ENCODE measurements at regions not wholly inside any gene's neighbourhood (a gene's known extent, or its start where the extent isn't known, plus 50 kb on each side); places are given as distances from the start of the nearest gene placed in this dataset.

DNA sequence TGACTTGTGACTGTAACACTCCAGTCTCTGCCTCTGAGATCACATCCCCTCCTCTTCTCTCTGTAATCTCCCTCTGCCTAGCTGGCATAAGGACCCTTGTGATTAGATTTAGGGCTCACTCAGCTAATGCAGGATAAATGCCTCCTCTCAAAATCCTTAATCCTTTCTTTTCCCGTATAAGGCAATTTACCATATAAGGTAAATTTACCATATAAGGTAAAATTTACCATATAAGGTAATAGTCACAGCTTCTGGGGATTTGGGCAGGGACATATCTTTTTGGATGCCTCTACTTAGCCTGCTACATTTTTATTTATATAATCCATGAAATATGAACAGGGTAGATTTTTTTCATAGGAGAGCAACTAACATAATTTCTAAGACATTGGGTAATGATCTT is 318.0 kb upstream of the PUM3 start:
- intact Hi-C loops (cut with DNase I) = no loop called here
- DNase-seq (ENCODE audit: missing footprints) (no peak), ATAC-seq (no peak)

DNA sequence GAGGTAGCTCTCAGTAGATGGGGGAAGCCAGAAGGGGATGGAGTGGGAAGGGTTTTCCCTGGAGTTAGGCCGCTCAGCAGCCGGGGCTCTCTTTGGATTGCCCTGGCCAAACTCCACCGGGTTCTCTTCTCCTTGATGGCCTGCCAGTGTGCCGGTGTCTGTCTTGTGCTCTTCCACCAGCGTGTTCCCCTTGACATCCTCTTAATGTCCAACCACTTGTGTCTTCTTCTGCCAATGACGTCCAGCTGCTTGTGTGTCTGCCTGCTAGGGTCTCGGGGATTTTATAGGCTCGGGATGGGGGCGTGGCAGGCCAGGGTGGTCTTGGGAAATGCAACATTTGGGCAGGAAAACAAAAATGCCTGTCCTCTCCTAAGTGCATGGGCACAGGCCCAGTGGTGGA is 313.1 kb upstream of the PUM3 start:
- intact Hi-C loops (cut with DNase I) = no loop called here
- DNase-seq (ENCODE audit: missing footprints) (no peak), ATAC-seq (no peak)

DNA sequence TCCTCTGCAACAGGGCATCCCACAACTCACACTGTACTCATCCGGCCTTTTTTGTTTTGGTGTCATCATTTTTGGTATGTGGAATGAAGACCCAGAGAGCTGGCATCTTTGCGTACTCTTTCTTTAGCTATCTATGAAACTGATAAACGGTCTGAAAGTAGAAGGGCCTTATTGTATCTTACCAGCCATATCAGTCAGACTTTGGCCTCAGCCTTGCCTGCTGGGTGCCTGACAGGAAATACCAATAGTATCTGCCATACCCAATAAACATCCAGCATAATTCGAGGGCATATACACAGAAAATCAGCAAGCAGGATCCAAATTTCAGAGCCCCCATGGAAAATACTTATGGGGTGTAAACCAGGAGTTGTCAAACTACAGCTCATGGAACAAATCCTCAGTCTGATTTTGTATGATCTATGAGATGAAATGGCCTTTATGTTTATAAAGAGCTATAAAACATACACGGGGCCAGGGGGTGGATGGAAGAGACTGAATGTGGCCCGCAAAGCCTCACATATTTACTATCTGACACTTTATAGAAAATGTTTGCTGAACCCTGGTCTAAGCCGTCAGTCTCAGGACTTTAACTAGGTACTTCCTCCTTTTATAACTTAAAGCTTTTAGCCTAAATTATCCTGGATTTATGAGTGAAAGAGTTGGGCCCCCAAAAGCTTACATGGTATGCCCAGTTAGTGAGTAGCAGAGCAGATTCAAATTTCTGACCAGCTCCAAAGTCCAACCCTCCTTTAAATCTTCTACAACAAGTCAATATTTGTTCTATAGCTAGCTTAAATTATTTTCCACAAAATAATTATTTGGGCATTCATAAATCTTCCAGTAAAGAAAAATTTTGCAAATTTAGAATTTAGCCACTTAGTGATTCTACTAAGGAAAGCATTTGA is 308.0 kb upstream of the PUM3 start:
- no peak for DNase-seq (ENCODE audit: missing footprints)
- ATAC-seq = no peak
- intact Hi-C loops (cut with DNase I) = no loop called here

DNA sequence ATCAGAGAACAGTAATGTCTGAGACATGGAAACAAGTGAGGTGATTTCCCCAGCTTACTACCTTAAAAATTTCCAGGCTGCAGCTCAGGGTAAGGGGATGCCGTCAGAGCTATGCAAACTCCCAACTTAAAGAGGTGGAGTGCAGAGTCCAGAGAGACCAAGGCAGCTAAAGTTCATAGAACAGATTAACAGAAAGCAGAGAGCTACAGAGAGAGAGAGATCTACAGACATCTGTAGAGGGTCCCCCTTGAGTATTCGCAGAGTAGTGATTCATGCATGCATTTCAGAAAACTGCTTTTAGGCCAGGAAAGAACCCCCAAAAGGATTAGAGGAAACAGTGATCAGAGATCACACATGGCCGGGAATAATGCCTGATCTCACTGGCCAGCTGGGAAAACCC is 306.2 kb upstream of the PUM3 start:
- no peak for DNase-seq (ENCODE audit: missing footprints)
- ATAC-seq = no peak
- intact Hi-C loops (cut with DNase I) = no loop called here

DNA sequence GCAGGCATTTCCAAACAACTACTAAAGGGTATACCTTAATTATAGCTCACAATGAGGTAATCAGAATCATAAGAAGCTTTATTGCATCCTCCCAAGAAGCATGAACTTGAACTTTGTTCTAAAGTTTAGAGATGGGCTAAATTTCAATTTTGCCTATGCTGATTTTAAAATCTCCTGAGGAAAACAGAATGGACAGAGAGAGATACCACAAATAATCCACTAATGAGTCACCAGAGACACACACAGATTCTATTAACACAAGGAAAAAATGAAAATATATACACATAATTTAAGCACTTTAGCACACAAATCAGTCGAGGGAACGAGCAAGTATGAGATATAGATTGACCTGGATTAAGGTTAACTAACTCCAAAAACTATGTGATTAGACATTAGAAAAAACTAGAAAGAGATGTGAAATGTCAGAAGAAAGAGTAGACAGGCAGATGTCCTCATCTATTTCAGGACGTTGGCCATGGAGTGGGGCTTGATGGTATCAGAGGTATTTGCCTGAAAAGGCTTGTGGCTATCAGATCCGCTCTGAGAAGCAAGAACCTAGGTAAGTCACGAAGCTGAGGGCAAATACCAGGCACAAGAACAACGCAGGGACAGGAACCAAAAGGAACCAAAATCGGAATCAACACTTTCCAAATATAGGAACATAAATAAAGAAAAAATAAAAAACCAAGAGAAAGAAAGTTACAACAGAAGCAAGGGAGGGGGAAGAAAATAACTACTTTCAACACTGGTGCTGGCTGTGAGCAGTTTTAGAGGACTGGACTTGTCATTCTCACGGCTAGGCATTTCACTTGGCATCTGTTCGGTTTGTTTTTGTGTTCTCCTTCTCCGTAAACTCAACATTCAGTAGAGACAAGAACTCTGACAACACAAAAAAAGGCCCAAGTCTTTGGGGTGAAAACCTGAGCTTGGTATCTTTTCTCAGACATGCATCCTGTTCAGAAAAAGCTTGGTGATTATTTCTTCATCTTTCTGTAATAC is 294.6 kb upstream of the PUM3 start:
- intact Hi-C loops (cut with DNase I) = no loop called here
- no peak for DNase-seq (ENCODE audit: missing footprints)
- no peak for ATAC-seq

- no peak for ATAC-seq
- intact Hi-C loops (cut with DNase I) = no loop called here
- DNase-seq (ENCODE audit: missing footprints) = no peak
Observed at GRCh38 chr9:3137347-3137695, 293.4 kb upstream of the PUM3 start.

- DNase-seq (ENCODE audit: missing footprints) = no peak
- intact Hi-C loops (cut with DNase I) = no loop called here
- ATAC-seq = no peak
Observed at GRCh38 chr9:3136686-3137346, 292.9 kb upstream of the PUM3 start.

DNA sequence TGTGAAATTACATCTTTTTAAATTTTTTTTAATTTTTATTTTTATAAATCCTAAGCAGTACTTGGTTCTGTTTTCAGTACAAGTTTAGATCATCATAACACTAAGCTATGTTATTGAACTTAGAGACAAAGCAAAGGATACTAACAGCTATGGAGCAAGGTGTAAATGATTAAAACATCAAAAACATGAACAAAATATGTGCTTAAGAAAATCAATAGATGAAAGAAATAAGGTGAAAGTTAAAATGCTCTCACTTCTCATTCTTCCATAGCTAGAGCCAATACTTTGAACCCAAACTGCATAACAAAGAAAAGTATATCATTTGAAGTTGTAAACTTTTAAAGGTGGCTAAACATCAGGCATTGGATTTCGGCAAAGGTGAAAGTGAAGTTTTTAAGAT is 292.3 kb upstream of the PUM3 start:
- no peak for ATAC-seq
- intact Hi-C loops (cut with DNase I) = no loop called here
- no peak for DNase-seq (ENCODE audit: missing footprints)

DNA sequence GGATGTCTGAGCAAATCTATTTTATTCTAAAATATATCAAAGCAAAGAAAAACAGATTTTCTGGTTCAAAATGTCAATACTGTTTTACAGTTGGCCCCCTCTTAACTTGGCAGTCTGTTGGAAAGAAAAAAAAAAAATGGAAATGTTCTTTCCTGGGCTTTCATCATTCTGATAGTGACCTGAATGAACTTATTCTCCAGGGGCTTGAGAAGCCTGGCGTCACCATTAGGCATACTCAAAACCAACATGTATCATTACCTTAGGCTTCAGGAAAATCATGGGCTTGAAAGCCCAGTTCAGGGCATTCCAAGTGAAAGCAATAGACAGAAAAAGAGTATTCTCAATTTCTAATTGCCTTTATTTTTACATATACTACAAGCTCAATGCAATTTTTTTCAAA is 283.7 kb upstream of the PUM3 start:
- intact Hi-C loops (cut with DNase I) = no loop called here
- DNase-seq (ENCODE audit: missing footprints) = no peak
- ATAC-seq = no peak

DNA sequence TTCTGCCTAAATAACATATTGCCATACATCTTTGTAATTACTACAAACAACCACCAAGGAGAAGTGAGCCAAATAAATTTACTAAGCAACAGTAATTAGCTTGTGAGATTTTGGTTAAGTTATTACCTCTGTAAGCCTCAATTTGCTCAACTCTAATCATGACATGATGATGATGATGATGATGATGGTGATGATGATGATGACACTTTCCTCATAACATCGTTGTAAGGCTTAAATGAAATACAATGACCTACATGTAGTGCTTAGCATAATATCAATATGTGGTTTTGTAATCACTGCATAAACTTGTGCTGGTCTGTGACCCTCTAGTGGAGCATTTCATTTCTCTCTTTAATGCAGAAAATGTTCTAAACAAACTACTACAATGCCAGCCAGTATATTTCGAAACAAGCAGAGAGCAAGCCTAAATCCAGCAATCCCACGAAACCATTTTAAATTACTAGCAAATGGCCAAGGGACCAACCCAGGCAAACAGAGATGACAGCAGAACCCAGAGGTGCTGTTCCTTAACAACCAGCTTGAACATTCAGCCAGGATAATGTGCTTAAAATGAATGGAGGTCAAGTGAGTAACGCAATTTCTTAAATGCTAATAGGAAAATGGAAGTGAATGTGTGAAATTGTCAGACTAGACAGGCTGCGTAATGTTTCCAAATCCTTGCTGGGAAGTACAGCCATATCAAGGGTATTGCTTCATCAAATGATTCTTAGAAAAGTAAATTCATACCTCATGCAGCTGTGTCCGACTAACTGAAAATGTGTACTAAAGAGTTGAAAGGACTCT is 281.9 kb upstream of the PUM3 start:
- intact Hi-C loops (cut with DNase I) = no loop called here
- ATAC-seq = no peak
- DNase-seq (ENCODE audit: missing footprints) = no peak

DNA sequence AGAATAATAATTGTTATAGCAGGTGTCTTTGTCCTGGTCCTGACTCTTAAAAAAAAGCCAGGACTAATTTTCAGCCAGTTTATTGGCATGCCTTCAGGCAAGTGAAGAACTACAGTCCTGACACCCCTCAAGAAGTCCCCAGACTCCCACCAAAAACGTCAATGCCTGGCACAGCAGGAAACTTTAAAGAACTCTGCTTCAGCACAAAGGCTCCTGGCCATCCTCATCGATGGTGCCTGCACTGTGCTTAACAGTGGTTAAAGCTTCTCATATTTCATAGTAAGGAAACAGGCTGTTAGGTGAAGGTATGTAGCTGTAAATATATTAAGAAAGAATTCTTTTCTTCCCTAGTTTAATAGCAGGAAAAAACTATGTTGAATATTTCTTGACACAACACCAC is 280.1 kb upstream of the PUM3 start:
- ATAC-seq (no peak), DNase-seq (ENCODE audit: missing footprints) (no peak)
- intact Hi-C loops (cut with DNase I) = no loop called here

DNA sequence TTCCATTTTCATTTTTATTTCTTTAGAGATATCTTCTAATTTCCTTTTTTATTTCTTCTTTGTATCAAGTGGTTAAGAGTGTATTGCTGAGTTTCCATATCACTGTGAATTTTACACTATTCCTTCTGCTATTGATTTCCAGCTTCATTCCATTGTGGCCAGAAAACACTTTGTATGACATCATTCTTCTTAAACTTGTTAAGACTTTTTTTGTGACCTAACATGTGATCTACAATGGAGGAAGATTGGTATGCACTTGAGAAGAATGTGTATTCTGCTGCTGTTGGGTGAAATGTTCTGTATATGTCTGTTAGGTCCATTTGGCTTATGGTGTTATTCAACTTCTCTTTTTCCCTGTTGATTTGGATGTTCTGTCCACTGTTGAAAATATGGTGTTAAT is 274.2 kb upstream of the PUM3 start:
- no peak for ATAC-seq
- intact Hi-C loops (cut with DNase I) = no loop called here
- no peak for DNase-seq (ENCODE audit: missing footprints)

DNA sequence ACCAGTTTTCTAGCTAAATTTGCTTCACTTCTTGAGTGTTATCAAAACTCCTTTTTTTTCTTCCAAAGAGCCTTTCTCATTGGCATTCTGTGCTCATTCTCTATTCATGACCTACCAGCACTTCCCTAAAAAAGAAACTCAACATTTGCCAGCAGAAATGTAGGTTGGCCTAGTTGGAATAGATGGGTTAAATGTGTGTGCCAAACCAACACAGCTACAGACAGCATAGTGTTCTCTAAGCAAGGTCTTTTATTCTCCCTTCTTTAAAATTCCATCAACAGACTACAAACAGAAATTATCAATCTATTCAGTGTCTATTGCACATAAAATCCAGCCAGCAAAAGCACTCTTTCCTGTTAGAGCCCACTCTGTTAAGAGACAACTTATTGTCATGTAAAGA is 255.8 kb upstream of the PUM3 start:
- DNase-seq (ENCODE audit: missing footprints) = no peak
- intact Hi-C loops (cut with DNase I) = no loop called here
- no peak for ATAC-seq

- DNase-seq (ENCODE audit: missing footprints) (peak; percentile 23), ATAC-seq (no peak)
- intact Hi-C loops (cut with DNase I) = no loop called here
Observed at GRCh38 chr9:3088219-3088618, 244.3 kb upstream of the PUM3 start.

DNA sequence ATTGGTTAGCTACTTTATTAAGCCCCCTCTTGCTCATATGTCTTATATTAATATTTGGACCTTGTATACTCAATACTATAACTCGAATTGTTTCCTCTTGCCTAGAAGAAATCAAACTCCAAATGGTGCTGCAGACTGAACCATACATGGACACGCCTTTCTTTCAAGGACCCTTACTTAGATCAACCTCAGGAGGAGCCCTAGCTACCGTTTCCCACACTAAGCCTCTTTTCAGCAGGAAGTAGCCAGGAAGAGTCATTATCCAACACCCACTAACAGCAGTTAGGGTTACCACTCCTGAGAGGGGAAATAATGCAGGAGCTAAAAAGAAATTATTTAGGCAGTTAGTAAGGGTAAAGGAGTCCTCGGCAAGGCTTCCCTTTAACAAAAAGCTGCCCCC is 243.8 kb upstream of the PUM3 start:
- DNase-seq (ENCODE audit: missing footprints) (no peak), ATAC-seq (no peak)
- intact Hi-C loops (cut with DNase I) = no loop called here

DNA sequence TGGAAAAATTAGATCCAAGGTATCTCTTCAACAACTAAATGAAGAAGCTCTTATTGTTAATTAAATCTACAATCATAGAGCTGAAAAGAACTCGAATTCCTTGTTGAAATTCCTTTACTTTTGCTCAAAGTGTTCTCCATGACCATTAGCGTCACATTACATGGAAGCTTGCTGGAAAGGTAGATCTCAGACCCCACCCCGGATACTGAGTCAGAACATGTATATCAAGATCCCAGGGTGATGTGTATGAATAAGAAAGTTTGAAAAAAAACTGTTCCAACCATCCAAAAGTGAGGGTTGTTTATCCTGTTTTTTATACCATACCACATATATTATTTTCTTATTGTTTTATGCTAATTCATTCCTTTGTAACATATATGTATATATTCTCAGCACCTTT is 237.1 kb upstream of the PUM3 start:
- intact Hi-C loops (cut with DNase I) = no loop called here
- no peak for ATAC-seq
- no peak for DNase-seq (ENCODE audit: missing footprints)

GRCh38 chr9:3074247-3074646 is 230.4 kb upstream of the PUM3 start:
- ATAC-seq = no peak
- intact Hi-C loops (cut with DNase I) = no loop called here
- DNase-seq (ENCODE audit: missing footprints) = no peak

DNA sequence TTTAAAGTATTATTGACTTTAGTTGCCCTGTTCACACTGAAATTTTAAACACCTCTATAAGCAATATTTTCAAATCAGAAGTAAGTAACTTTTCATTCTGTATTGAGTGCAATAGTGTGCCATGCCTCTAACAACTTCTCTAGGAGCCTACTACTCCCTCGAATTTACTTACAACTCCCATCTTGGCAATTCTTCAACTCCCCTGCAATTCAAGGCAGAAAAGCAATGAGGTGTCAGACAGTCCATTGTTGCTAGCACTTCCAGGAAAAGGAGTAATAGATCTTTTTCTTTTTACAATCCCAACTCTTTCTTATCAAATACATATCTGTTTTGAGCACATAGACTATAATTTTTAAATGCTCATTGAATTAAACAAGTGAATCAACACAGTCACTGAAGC is 222.7 kb upstream of the PUM3 start:
- ATAC-seq (no peak), DNase-seq (ENCODE audit: missing footprints) (no peak)
- intact Hi-C loops (cut with DNase I) = no loop called here
